KMS-11 (cell line): ENCODE measurements at regions not wholly inside any gene's neighbourhood (a gene's known extent, or its start where the extent isn't known, plus 50 kb on each side); places are given as distances from the start of the nearest gene placed in this dataset.

Source experiments
- H2AFZ ChIP-seq: fragments of 200-600 bp; sonication (generic); 2 replicates; pipeline ENCODE4 v1.6.1; 2016; ENCODE audit warnings: antibody characterized with exemption, mixed run types, low read depth
- H3K27ac ChIP-seq: fragments of 200-600 bp; sonication (generic); 2 replicates; pipeline ENCODE4 v1.6.1; 2016; ENCODE audit warnings: mild to moderate bottlenecking, mixed run types
- H3K27me3 ChIP-seq: fragments of 200-600 bp; sonication (generic); 2 replicates; pipeline ENCODE4 v1.6.1; 2017; ENCODE audit warnings: mild to moderate bottlenecking, low read depth, mixed run types, moderate library complexity; ENCODE audit not compliant: insufficient read depth
- H3K36me3 ChIP-seq: fragments of 200-600 bp; sonication (generic); 2 replicates; pipeline ENCODE4 v1.6.1; 2017; ENCODE audit warnings: mild to moderate bottlenecking, mixed run types; ENCODE audit not compliant: insufficient read depth
- H3K4me1 ChIP-seq: fragments of 200-600 bp; sonication (generic); 2 replicates; pipeline ENCODE4 v1.6.1; 2016; ENCODE audit warnings: mild to moderate bottlenecking, low read depth, mixed run types; ENCODE audit not compliant: poor library complexity, severe bottlenecking
- H3K4me2 ChIP-seq: fragments of 200-600 bp; sonication (generic); 2 replicates; pipeline ENCODE4 v1.7.0; 2016; ENCODE audit warnings: mild to moderate bottlenecking, mixed run types
- H3K4me3 ChIP-seq: fragments of 200-600 bp; sonication (generic); IDR thresholded peaks from 2 replicates; pipeline ENCODE4 v1.6.1; 2017; ENCODE audit warnings: low read depth, low read length, mixed read lengths; ENCODE audit not compliant: insufficient read depth
- H3K79me2 ChIP-seq: fragments of 200-600 bp; sonication (generic); 2 replicates; pipeline ENCODE4 v1.6.1; 2016; ENCODE audit warnings: low read depth, mixed run types; ENCODE audit not compliant: insufficient read depth
- H3K9ac ChIP-seq: fragments of 200-600 bp; sonication (generic); 2 replicates; pipeline ENCODE4 v1.6.1; 2016; ENCODE audit warnings: mild to moderate bottlenecking, mixed run types
- H4K20me1 ChIP-seq: fragments of 200-600 bp; sonication (generic); 2 replicates; pipeline ENCODE4 v1.6.1; 2016; ENCODE audit warnings: mild to moderate bottlenecking, mixed run types; ENCODE audit not compliant: insufficient read depth
- CTCF ChIP-seq: fragments of 200-600 bp; sonication (generic); conservative IDR thresholded peaks from 2 replicates; pipeline ENCODE4 v1.6.1; 2017; ENCODE audit warnings: low read depth, mild to moderate bottlenecking, antibody characterized with exemption, low read length, moderate library complexity, mixed read lengths

- Histone ChIP-seq H3K79me2 (no peaks in the 10 kb centered on the region), H3K9ac (no peak overlapping the region), H4K20me1 (no peaks in the 10 kb centered on the region), H3K36me3 (no peaks in the 10 kb centered on the region), H3K4me3 (no peak overlapping the region), H3K4me2 (no peak overlapping the region), H3K27ac (no peak overlapping the region), H3K4me1 (peaks cover 17% of the 10 kb centered on the region), H3K27me3 (0 out of 2 replicates have a peak, but pooled peaks cover 3% of the 10 kb centered on the region), H2AFZ (no peak overlapping the region)
- no peak for TF ChIP-seq CTCF
Observed at GRCh38 chr2:64866797-64867196, 122.4 kb upstream of the SLC1A4 start.

GRCh38 chr2:64867253-64867996 lies 121.8 kb upstream of the SLC1A4 start:
- H3K27me3 ChIP-seq: 0 out of 2 replicates have a peak, but pooled peaks cover 3% of the 10 kb centered on the region
- no peak overlapping the region for H3K4me2 ChIP-seq
- no peak overlapping the region for H3K27ac ChIP-seq
- H4K20me1 ChIP-seq: no peaks in the 10 kb centered on the region
- no peak overlapping the region for H3K9ac ChIP-seq
- no peaks in the 10 kb centered on the region for H3K36me3 ChIP-seq
- peaks cover 17% of the 10 kb centered on the region for H3K4me1 ChIP-seq
- TF ChIP-seq CTCF: no peak
- H2AFZ ChIP-seq: no peak overlapping the region
- no peaks in the 10 kb centered on the region for H3K79me2 ChIP-seq
- no peak overlapping the region for H3K4me3 ChIP-seq

- Histone ChIP-seq H3K4me1 (peaks cover 14% of the 10 kb centered on the region), H3K27me3 (0 out of 2 replicates have a peak, but pooled peaks cover 3% of the 10 kb centered on the region), H3K9ac (no peak overlapping the region), H3K36me3 (no peaks in the 10 kb centered on the region), H2AFZ (no peak overlapping the region), H3K4me2 (no peak overlapping the region), H4K20me1 (no peaks in the 10 kb centered on the region), H3K4me3 (no peak overlapping the region), H3K79me2 (no peaks in the 10 kb centered on the region), H3K27ac (no peak overlapping the region)
- TF ChIP-seq CTCF: no peak
Observed at GRCh38 chr2:64869126-64869525, 120.1 kb upstream of the SLC1A4 start.

- peak overlapping the region; percentile 73 for H2AFZ ChIP-seq
- no peaks in the 10 kb centered on the region for H3K36me3 ChIP-seq
- H3K4me2 ChIP-seq: peak overlapping the region; percentile 18; the same call in 1 of the 2 replicates
- no peaks in the 10 kb centered on the region for H3K27me3 ChIP-seq
- no peaks in the 10 kb centered on the region for H3K79me2 ChIP-seq
- H3K4me3 ChIP-seq: no peak overlapping the region
- no peak overlapping the region for H3K27ac ChIP-seq
- peak; percentile 97 for TF ChIP-seq CTCF
- H3K4me1 ChIP-seq: peaks cover 4% of the 10 kb centered on the region
- no peak overlapping the region for H3K9ac ChIP-seq
- no peaks in the 10 kb centered on the region for H4K20me1 ChIP-seq
Observed at GRCh38 chr2:64873472-64873924, 115.7 kb upstream of the SLC1A4 start.
